ENCODE measurements at regions not wholly inside any gene's neighbourhood (a gene's known extent, or its start where the extent isn't known, plus 50 kb on each side); places are given as distances from the start of the nearest gene placed in this dataset.

- Histone ChIP-seq H3K9ac (ENCODE audit: low read depth, low read length) (no peak overlapping the region), H3K36me3 (ENCODE audit: insufficient read depth, low read length) (no peaks in the 10 kb centered on the region), H3K9me3 (replicated peaks; ENCODE audit: low read length) (peaks cover 15% of the 10 kb centered on the region), H3K4me3 (ENCODE audit: low read length) (no peak overlapping the region), H3K4me2 (ENCODE audit: low read length) (no peak overlapping the region), H3K27me3 (ENCODE audit: control insufficient read depth, insufficient read depth, low read length) (no peaks in the 10 kb centered on the region), H3K4me1 (ENCODE audit: control insufficient read depth, insufficient read depth, low read length) (no peaks in the 10 kb centered on the region)
These were observed 305.3 kb upstream of the MKI67 start for GRCh38 chr10:128431506-128431905.

GRCh38 chr10:128432011-128432410 lies 305.8 kb upstream of the MKI67 start:
- no peaks in the 10 kb centered on the region for H3K36me3 ChIP-seq (ENCODE audit: insufficient read depth, low read length)
- no peaks in the 10 kb centered on the region for H3K27me3 ChIP-seq (ENCODE audit: control insufficient read depth, insufficient read depth, low read length)
- H3K9me3 ChIP-seq (replicated peaks; ENCODE audit: low read length), result peaks cover 15% of the 10 kb centered on the region
- H3K4me2 ChIP-seq (ENCODE audit: low read length), result no peak overlapping the region
- H3K9ac ChIP-seq (ENCODE audit: low read depth, low read length), result no peak overlapping the region
- no peaks in the 10 kb centered on the region for H3K4me1 ChIP-seq (ENCODE audit: control insufficient read depth, insufficient read depth, low read length)
- H3K4me3 ChIP-seq (ENCODE audit: low read length), result no peak overlapping the region

- no peak overlapping the region for H3K4me2 ChIP-seq (ENCODE audit: low read length)
- H3K9me3 ChIP-seq (replicated peaks; ENCODE audit: low read length), result peaks cover 15% of the 10 kb centered on the region
- H3K27me3 ChIP-seq (ENCODE audit: control insufficient read depth, insufficient read depth, low read length), result no peaks in the 10 kb centered on the region
- no peak overlapping the region for H3K9ac ChIP-seq (ENCODE audit: low read depth, low read length)
- no peak overlapping the region for H3K4me3 ChIP-seq (ENCODE audit: low read length)
- no peaks in the 10 kb centered on the region for H3K4me1 ChIP-seq (ENCODE audit: control insufficient read depth, insufficient read depth, low read length)
- H3K36me3 ChIP-seq (ENCODE audit: insufficient read depth, low read length), result no peaks in the 10 kb centered on the region
These were observed 306.2 kb upstream of the MKI67 start for GRCh38 chr10:128432423-128432822.

GRCh38 chr10:128435811-128436210 lies 309.6 kb upstream of the MKI67 start:
- peaks cover 18% of the 10 kb centered on the region for H3K9me3 ChIP-seq (replicated peaks; ENCODE audit: low read length)
- no peaks in the 10 kb centered on the region for H3K36me3 ChIP-seq (ENCODE audit: insufficient read depth, low read length)
- no peak overlapping the region for H3K4me2 ChIP-seq (ENCODE audit: low read length)
- no peaks in the 10 kb centered on the region for H3K27me3 ChIP-seq (ENCODE audit: control insufficient read depth, insufficient read depth, low read length)
- no peak overlapping the region for H3K4me3 ChIP-seq (ENCODE audit: low read length)
- no peaks in the 10 kb centered on the region for H3K4me1 ChIP-seq (ENCODE audit: control insufficient read depth, insufficient read depth, low read length)
- no peak overlapping the region for H3K9ac ChIP-seq (ENCODE audit: low read depth, low read length)

GRCh38 chr10:128437786-128438345 lies 311.6 kb upstream of the MKI67 start:
- H3K36me3 ChIP-seq (ENCODE audit: insufficient read depth, low read length), result no peaks in the 10 kb centered on the region
- no peak overlapping the region for H3K4me3 ChIP-seq (ENCODE audit: low read length)
- no peaks in the 10 kb centered on the region for H3K27me3 ChIP-seq (ENCODE audit: control insufficient read depth, insufficient read depth, low read length)
- peaks cover 18% of the 10 kb centered on the region for H3K9me3 ChIP-seq (replicated peaks; ENCODE audit: low read length)
- H3K4me1 ChIP-seq (ENCODE audit: control insufficient read depth, insufficient read depth, low read length), result no peaks in the 10 kb centered on the region
- no peak overlapping the region for H3K9ac ChIP-seq (ENCODE audit: low read depth, low read length)
- no peak overlapping the region for H3K4me2 ChIP-seq (ENCODE audit: low read length)

GRCh38 chr10:128438417-128439063 lies 312.3 kb upstream of the MKI67 start:
- Histone ChIP-seq H3K9ac (ENCODE audit: low read depth, low read length) (no peak overlapping the region), H3K4me1 (ENCODE audit: control insufficient read depth, insufficient read depth, low read length) (no peaks in the 10 kb centered on the region), H3K4me3 (ENCODE audit: low read length) (no peak overlapping the region), H3K4me2 (ENCODE audit: low read length) (no peak overlapping the region), H3K9me3 (replicated peaks; ENCODE audit: low read length) (peaks cover 18% of the 10 kb centered on the region), H3K36me3 (ENCODE audit: insufficient read depth, low read length) (no peaks in the 10 kb centered on the region), H3K27me3 (ENCODE audit: control insufficient read depth, insufficient read depth, low read length) (no peaks in the 10 kb centered on the region)

GRCh38 chr10:128440513-128441160 lies 314.4 kb upstream of the MKI67 start:
- H3K27me3 ChIP-seq (ENCODE audit: control insufficient read depth, insufficient read depth, low read length), result no peaks in the 10 kb centered on the region
- H3K4me2 ChIP-seq (ENCODE audit: low read length), result no peak overlapping the region
- no peaks in the 10 kb centered on the region for H3K36me3 ChIP-seq (ENCODE audit: insufficient read depth, low read length)
- H3K4me1 ChIP-seq (ENCODE audit: control insufficient read depth, insufficient read depth, low read length), result no peaks in the 10 kb centered on the region
- H3K9ac ChIP-seq (ENCODE audit: low read depth, low read length), result no peak overlapping the region
- H3K4me3 ChIP-seq (ENCODE audit: low read length), result no peak overlapping the region
- H3K9me3 ChIP-seq (replicated peaks; ENCODE audit: low read length), result peaks cover 8% of the 10 kb centered on the region

GRCh38 chr10:128443925-128444518 lies 317.8 kb upstream of the MKI67 start:
- Histone ChIP-seq H3K4me3 (ENCODE audit: low read length) (no peak overlapping the region), H3K27me3 (ENCODE audit: control insufficient read depth, insufficient read depth, low read length) (no peaks in the 10 kb centered on the region), H3K9ac (ENCODE audit: low read depth, low read length) (no peak overlapping the region), H3K4me1 (ENCODE audit: control insufficient read depth, insufficient read depth, low read length) (no peaks in the 10 kb centered on the region), H3K9me3 (replicated peaks; ENCODE audit: low read length) (no peaks in the 10 kb centered on the region), H3K4me2 (ENCODE audit: low read length) (no peak overlapping the region), H3K36me3 (ENCODE audit: insufficient read depth, low read length) (no peaks in the 10 kb centered on the region)

GRCh38 chr10:128448796-128449195 lies 322.6 kb upstream of the MKI67 start:
- no peak overlapping the region for H3K9ac ChIP-seq (ENCODE audit: low read depth, low read length)

GRCh38 chr10:128451879-128452278 lies 325.7 kb upstream of the MKI67 start:
- Histone ChIP-seq H3K4me2 (ENCODE audit: low read length) (no peak overlapping the region), H3K9me3 (replicated peaks; ENCODE audit: low read length) (peaks cover 15% of the 10 kb centered on the region), H3K27me3 (ENCODE audit: control insufficient read depth, insufficient read depth, low read length) (no peaks in the 10 kb centered on the region), H3K4me3 (ENCODE audit: low read length) (no peak overlapping the region), H3K36me3 (ENCODE audit: insufficient read depth, low read length) (no peaks in the 10 kb centered on the region), H3K9ac (ENCODE audit: low read depth, low read length) (no peak overlapping the region), H3K4me1 (ENCODE audit: control insufficient read depth, insufficient read depth, low read length) (no peaks in the 10 kb centered on the region)

More at GRCh38 chr10:128448796-128449195, 322.6 kb upstream of the MKI67 start:
- H3K9me3 ChIP-seq (replicated peaks; ENCODE audit: low read length), result peaks cover 15% of the 10 kb centered on the region
- no peak overlapping the region for H3K4me2 ChIP-seq (ENCODE audit: low read length)
- H3K27me3 ChIP-seq (ENCODE audit: control insufficient read depth, insufficient read depth, low read length), result no peaks in the 10 kb centered on the region
- H3K4me3 ChIP-seq (ENCODE audit: low read length), result no peak overlapping the region
- no peaks in the 10 kb centered on the region for H3K4me1 ChIP-seq (ENCODE audit: control insufficient read depth, insufficient read depth, low read length)
- no peaks in the 10 kb centered on the region for H3K36me3 ChIP-seq (ENCODE audit: insufficient read depth, low read length)

GRCh38 chr10:128456271-128456670 lies 330.0 kb upstream of the MKI67 start:
- peaks cover 35% of the 10 kb centered on the region for H3K9me3 ChIP-seq (replicated peaks; ENCODE audit: low read length)
- H3K36me3 ChIP-seq (ENCODE audit: insufficient read depth, low read length), result no peaks in the 10 kb centered on the region

More at GRCh38 chr10:128456271-128456670, 330.0 kb upstream of the MKI67 start:
- no peak overlapping the region for H3K4me3 ChIP-seq (ENCODE audit: low read length)
- no peak overlapping the region for H3K4me2 ChIP-seq (ENCODE audit: low read length)
- H3K4me1 ChIP-seq (ENCODE audit: control insufficient read depth, insufficient read depth, low read length), result no peaks in the 10 kb centered on the region
- no peaks in the 10 kb centered on the region for H3K27me3 ChIP-seq (ENCODE audit: control insufficient read depth, insufficient read depth, low read length)
- H3K9ac ChIP-seq (ENCODE audit: low read depth, low read length), result no peak overlapping the region
